ENCODE measurements at regions not wholly inside any gene's neighbourhood (a gene's known extent, or its start where the extent isn't known, plus 50 kb on each side); places are given as distances from the start of the nearest gene placed in this dataset.

- no peak overlapping the region for H3K27ac ChIP-seq
- no peak for TF ChIP-seq CTCF (conservative IDR thresholded peaks at IDR 0.05)
- TF ChIP-seq ZFX (IDR thresholded peaks at IDR 0.05) = no peak
Measured at GRCh38 chr2:20935168-20935775, 108.6 kb downstream of the APOB start.

GRCh38 chr2:20934236-20934635 is 109.6 kb downstream of the APOB start:
- TF ChIP-seq ZFX (IDR thresholded peaks at IDR 0.05) = no peak
- TF ChIP-seq CTCF (conservative IDR thresholded peaks at IDR 0.05) = no peak
- no peak overlapping the region for H3K27ac ChIP-seq

GRCh38 chr2:20933714-20934113 is 110.2 kb downstream of the APOB start:
- no peak overlapping the region for H3K27ac ChIP-seq
- no peak for TF ChIP-seq ZFX (IDR thresholded peaks at IDR 0.05)
- no peak for TF ChIP-seq CTCF (conservative IDR thresholded peaks at IDR 0.05)

GRCh38 chr2:20931346-20931745 is 108.4 kb upstream of the LDAH start:
- TF ChIP-seq ZFX (IDR thresholded peaks at IDR 0.05) (no peak), CTCF (conservative IDR thresholded peaks at IDR 0.05) (no peak)
- H3K27ac ChIP-seq = no peak overlapping the region

- H3K27ac ChIP-seq = no peak overlapping the region
- no peak for TF ChIP-seq CTCF (conservative IDR thresholded peaks at IDR 0.05)
- no peak for TF ChIP-seq ZFX (IDR thresholded peaks at IDR 0.05)
Measured at GRCh38 chr2:20930928-20931327, 108.0 kb upstream of the LDAH start.

- H3K27ac ChIP-seq = no peak overlapping the region
- TF ChIP-seq CTCF (conservative IDR thresholded peaks at IDR 0.05) (no peak), ZFX (IDR thresholded peaks at IDR 0.05) (no peak)
Measured at GRCh38 chr2:20929721-20930120, 106.8 kb upstream of the LDAH start.

- TF ChIP-seq CTCF (conservative IDR thresholded peaks at IDR 0.05) (no peak), ZFX (IDR thresholded peaks at IDR 0.05) (no peak)
- no peak overlapping the region for H3K27ac ChIP-seq
Measured at GRCh38 chr2:20928617-20929016, 105.7 kb upstream of the LDAH start.

Data from C4-2B (cell line).